RWPE2 (cell line): ENCODE measurements at regions not wholly inside any gene's neighbourhood (a gene's known extent, or its start where the extent isn't known, plus 50 kb on each side); places are given as distances from the start of the nearest gene placed in this dataset.
"Not testable (repeated sequence)": the region's sequence is repeated elsewhere in the genome, so short reads cannot be mapped to it uniquely, and the experiment has no call there.

ENCODE experiments used
- ATAC-seq: fragments of 200-7000 bp; cut with Tn5 transposase; 3 replicates; pipeline ENCODE4 v1.9.1; 2021; ENCODE audit warnings: low read depth
- DNase-seq: peaks from one replicate; pipeline ENCODE4 v3.0.0-alpha.2; 2020; ENCODE audit warnings: low spot score
- H3K27ac ChIP-seq: fragments of 450-650 bp; 2 replicates; pipeline ENCODE4 v1.5.1; 2017; ENCODE audit warnings: mild to moderate bottlenecking; ENCODE audit not compliant: poor library complexity, severe bottlenecking
- H3K27me3 ChIP-seq: fragments of 250-450 bp; sonication (Bioruptor Pico); 2 replicates; pipeline ENCODE4 v1.5.1; 2021; ENCODE audit warnings: mild to moderate bottlenecking, moderate library complexity; ENCODE audit not compliant: insufficient read depth, poor library complexity, severe bottlenecking
- H3K36me3 ChIP-seq: fragments of 250-450 bp; sonication (Bioruptor Pico); 2 replicates; pipeline ENCODE4 v1.5.1; 2020; ENCODE audit warnings: low read depth, mild to moderate bottlenecking, moderate library complexity
- H3K4me1 ChIP-seq: fragments of 250-450 bp; sonication (Bioruptor Pico); 2 replicates; pipeline ENCODE4 v1.5.1; 2021; ENCODE audit warnings: mild to moderate bottlenecking, moderate library complexity; ENCODE audit not compliant: insufficient read depth, poor library complexity, severe bottlenecking
- H3K4me3 ChIP-seq: fragments of 250-450 bp; sonication (Bioruptor Pico); 2 replicates; pipeline ENCODE4 v1.5.1; 2021; ENCODE audit warnings: mild to moderate bottlenecking, moderate library complexity; ENCODE audit not compliant: severe bottlenecking
- H3K9me3 ChIP-seq: fragments of 250-450 bp; sonication (Bioruptor Pico); 2 replicates; pipeline ENCODE4 v1.5.1; 2021; ENCODE audit warnings: mild to moderate bottlenecking, moderate library complexity; ENCODE audit not compliant: severe bottlenecking
- TF ChIP-seq, protein P1 (sequence below): fragments of 450-650 bp; IDR thresholded peaks from one replicate; pipeline ENCODE4 v1.5.1; 2017; ENCODE audit warnings: mild to moderate bottlenecking, moderate library complexity; ENCODE audit not compliant: poor library complexity, severe bottlenecking

DNA sequence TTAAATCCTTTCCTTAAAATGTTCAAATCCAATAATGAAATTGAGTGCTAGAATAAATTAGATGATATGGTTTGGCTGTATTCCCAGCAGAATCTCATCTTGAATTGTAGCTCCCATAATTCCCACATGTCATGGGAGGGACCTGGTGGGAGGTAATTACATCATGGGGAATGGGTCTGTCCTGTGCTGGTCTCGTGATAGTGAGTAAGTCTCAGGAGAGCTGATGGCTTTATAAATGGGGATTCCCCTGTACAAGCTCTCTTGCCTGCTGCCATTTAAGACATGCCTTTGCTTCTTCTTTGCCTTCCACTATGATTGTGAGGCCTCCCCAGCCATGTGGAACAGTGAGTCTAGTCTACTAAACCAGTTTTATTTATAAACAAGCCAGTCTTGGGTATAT is 508.5 kb downstream of the ETNK1 start:
- ATAC-seq, result no peak
- TF ChIP-seq, protein P1, sequence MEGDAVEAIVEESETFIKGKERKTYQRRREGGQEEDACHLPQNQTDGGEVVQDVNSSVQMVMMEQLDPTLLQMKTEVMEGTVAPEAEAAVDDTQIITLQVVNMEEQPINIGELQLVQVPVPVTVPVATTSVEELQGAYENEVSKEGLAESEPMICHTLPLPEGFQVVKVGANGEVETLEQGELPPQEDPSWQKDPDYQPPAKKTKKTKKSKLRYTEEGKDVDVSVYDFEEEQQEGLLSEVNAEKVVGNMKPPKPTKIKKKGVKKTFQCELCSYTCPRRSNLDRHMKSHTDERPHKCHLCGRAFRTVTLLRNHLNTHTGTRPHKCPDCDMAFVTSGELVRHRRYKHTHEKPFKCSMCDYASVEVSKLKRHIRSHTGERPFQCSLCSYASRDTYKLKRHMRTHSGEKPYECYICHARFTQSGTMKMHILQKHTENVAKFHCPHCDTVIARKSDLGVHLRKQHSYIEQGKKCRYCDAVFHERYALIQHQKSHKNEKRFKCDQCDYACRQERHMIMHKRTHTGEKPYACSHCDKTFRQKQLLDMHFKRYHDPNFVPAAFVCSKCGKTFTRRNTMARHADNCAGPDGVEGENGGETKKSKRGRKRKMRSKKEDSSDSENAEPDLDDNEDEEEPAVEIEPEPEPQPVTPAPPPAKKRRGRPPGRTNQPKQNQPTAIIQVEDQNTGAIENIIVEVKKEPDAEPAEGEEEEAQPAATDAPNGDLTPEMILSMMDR, result no peak
- no peak for DNase-seq
- H3K36me3 ChIP-seq, result no peaks in the 10 kb centered on the region
- H3K27ac ChIP-seq, result no peak overlapping the region
- no peak overlapping the region for H3K4me3 ChIP-seq
- no peaks in the 10 kb centered on the region for H3K27me3 ChIP-seq
- H3K9me3 ChIP-seq, result no peaks in the 10 kb centered on the region
- no peaks in the 10 kb centered on the region for H3K4me1 ChIP-seq

DNA sequence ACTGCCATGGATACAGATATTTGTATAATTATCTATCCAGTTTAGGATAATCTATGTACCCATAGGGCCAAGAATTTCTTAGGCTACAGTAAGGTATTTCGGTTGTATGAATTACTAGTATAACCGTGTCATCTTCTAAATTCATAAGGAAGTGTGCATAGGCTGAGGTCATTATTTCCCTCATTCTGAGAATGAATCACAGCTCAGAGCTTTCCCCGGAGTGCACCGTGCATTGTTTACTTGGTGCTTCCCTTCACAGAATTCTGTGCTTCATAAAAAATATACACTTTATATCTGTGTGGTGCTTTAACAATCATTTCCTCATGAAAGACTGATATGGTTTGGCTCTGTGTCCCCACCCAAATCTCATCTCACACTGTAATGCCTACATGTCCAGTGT is 514.1 kb downstream of the ETNK1 start:
- Histone ChIP-seq H3K36me3 (no peaks in the 10 kb centered on the region), H3K4me1 (no peaks in the 10 kb centered on the region), H3K4me3 (no peak overlapping the region), H3K27me3 (no peaks in the 10 kb centered on the region), H3K9me3 (no peaks in the 10 kb centered on the region), H3K27ac (no peak overlapping the region)
- no peak for ATAC-seq
- no peak for DNase-seq
- TF ChIP-seq, protein P1, result no peak

DNA sequence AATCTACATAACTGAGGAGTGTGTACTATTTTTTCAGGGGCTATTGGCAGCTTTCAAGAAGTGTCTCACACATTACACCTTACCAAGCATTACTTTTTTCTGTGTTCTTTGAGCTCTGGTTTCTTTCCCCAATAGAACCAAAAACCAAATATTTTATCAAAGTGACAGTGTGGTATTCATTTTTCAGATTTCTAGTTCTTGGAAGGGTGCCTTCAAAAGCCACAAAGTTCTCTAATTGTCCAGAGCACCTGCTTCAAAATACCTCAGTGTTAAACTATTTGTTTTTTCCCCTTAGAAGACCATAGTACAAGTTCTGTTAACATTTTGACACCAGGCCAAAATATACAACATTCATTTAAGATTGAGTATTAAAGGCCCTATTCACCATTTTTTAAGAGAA is 515.7 kb downstream of the ETNK1 start:
- DNase-seq, result no peak
- TF ChIP-seq, protein P1, result no peak
- Histone ChIP-seq H3K27ac (no peak overlapping the region), H3K9me3 (no peaks in the 10 kb centered on the region), H3K4me1 (no peaks in the 10 kb centered on the region), H3K4me3 (no peak overlapping the region), H3K36me3 (no peaks in the 10 kb centered on the region), H3K27me3 (no peaks in the 10 kb centered on the region)
- ATAC-seq, result no peak

DNA sequence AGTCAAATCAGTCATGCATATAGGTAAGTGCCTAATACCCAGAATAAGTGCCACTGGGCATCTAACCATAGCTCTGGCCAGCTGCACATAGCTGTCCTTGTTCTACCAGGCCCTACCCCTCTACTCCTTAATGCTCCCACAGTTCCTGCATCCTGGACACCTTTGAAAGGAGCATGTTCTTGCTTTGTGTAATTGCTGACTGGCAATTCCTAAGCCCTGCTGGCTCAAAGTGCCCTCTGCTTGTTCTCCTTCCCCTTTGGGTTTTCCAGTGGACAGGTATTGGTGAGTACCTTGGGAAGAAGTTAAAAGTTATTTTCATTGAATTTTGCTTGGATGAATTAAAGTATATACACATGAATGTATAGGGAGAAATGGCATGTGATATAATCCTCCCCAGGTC is 516.4 kb downstream of the ETNK1 start:
- Histone ChIP-seq H3K4me1 (no peaks in the 10 kb centered on the region), H3K27ac (no peak overlapping the region), H3K36me3 (no peaks in the 10 kb centered on the region), H3K4me3 (no peak overlapping the region), H3K27me3 (no peaks in the 10 kb centered on the region), H3K9me3 (no peaks in the 10 kb centered on the region)
- no peak for ATAC-seq
- DNase-seq, result no peak
- TF ChIP-seq, protein P1, result no peak

DNA sequence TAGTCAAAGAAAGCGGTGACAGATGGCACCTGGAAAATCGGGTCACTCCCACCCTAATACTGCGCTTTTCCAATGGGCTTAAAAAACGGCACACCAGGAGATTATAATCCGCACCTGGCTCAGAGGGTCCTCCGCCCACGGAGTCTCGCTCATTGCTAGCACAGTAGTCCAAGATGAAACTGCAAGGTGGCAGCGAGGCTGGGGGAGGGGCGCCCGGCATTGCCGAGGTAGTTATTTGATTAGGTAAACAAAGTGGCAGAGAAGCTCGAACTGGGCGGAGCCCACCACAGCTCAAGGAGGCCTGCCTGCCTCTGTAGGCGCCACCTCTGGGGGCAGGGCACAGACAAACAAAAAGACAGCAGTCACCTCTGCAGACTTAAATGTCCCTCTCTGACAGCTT is 521.1 kb downstream of the ETNK1 start:
- not testable (repeated sequence) for DNase-seq, H3K36me3 ChIP-seq, H3K27ac ChIP-seq, ATAC-seq, H3K9me3 ChIP-seq, H3K4me3 ChIP-seq, H3K27me3 ChIP-seq, H3K4me1 ChIP-seq
